Loucy (cell line): ENCODE measurements at regions not wholly inside any gene's neighbourhood (a gene's known extent, or its start where the extent isn't known, plus 50 kb on each side); places are given as distances from the start of the nearest gene placed in this dataset.
A peak's percentile ranks its signal among the peaks of the same experiment; 100 is the strongest.

Experiments
- H2AFZ ChIP-seq: fragments of 200-600 bp; sonication (generic); 2 replicates; pipeline ENCODE4 v1.6.0; 2016; ENCODE audit warnings: antibody characterized with exemption, mild to moderate bottlenecking, low read length, moderate library complexity
- H3F3A ChIP-seq: fragments of 200-600 bp; 2 replicates; pipeline ENCODE4 v1.6.0; 2016; ENCODE audit warnings: antibody characterized with exemption, low read depth, mild to moderate bottlenecking
- H3K27me3 ChIP-seq: fragments of 200-600 bp; sonication (generic); 2 replicates; pipeline ENCODE4 v1.6.1; 2014; ENCODE audit warnings: low read length, mild to moderate bottlenecking; ENCODE audit not compliant: insufficient read depth, poor library complexity, severe bottlenecking
- H3K36me3 ChIP-seq: fragments of 200-600 bp; sonication (generic); 2 replicates; pipeline ENCODE4 v1.6.1; 2016; ENCODE audit warnings: low read length; ENCODE audit not compliant: insufficient read depth
- H3K4me1 ChIP-seq: fragments of 200-600 bp; sonication (generic); 2 replicates; pipeline ENCODE4 v1.5.1; 2014; ENCODE audit warnings: low read length, mild to moderate bottlenecking; ENCODE audit not compliant: insufficient read depth, poor library complexity, severe bottlenecking
- H3K4me2 ChIP-seq: fragments of 200-600 bp; sonication (generic); 2 replicates; pipeline ENCODE4 v1.6.0; 2014; ENCODE audit warnings: antibody characterized with exemption, low read length, low read depth, mild to moderate bottlenecking; ENCODE audit not compliant: poor library complexity, severe bottlenecking
- H3K4me3 ChIP-seq: fragments of 200-600 bp; sonication (generic); 2 replicates; pipeline ENCODE4 v1.5.1; 2014; ENCODE audit warnings: low read length, mild to moderate bottlenecking, mixed read lengths; ENCODE audit not compliant: poor library complexity, severe bottlenecking
- H3K79me2 ChIP-seq: fragments of 200-600 bp; sonication (generic); 2 replicates; pipeline ENCODE4 v1.6.1; 2014; ENCODE audit warnings: low read length; ENCODE audit not compliant: insufficient read depth
- H3K9ac ChIP-seq: fragments of 200-600 bp; sonication (generic); 2 replicates; pipeline ENCODE4 v1.6.0; 2014; ENCODE audit warnings: mild to moderate bottlenecking, low read depth, low read length, moderate library complexity; ENCODE audit not compliant: poor library complexity, severe bottlenecking
- H3K9me2 ChIP-seq: fragments of 200-600 bp; sonication (generic); replicated peaks from 2 replicates; pipeline ENCODE4 v1.6.1; 2016; ENCODE audit warnings: low read depth, low read length, mixed read lengths
- H3K9me3 ChIP-seq: fragments of 200-600 bp; sonication (generic); 2 replicates; pipeline ENCODE4 v1.6.1; 2014; ENCODE audit warnings: mild to moderate bottlenecking, antibody characterized with exemption, low read length, low read depth; ENCODE audit not compliant: insufficient read depth
- H4K20me1 ChIP-seq: fragments of 200-600 bp; sonication (generic); 2 replicates; pipeline ENCODE4 v1.6.0; 2014; ENCODE audit warnings: antibody characterized with exemption, low read length, mild to moderate bottlenecking; ENCODE audit not compliant: insufficient read depth, poor library complexity, severe bottlenecking
- CTCF ChIP-seq: fragments of 200-600 bp; sonication (generic); conservative IDR thresholded peaks from 2 replicates; pipeline ENCODE4 v1.5.1; 2014; ENCODE audit warnings: mild to moderate bottlenecking, antibody characterized with exemption, low read length
- EZH2phosphoT487 ChIP-seq: fragments of 200-600 bp; IDR thresholded peaks from 2 replicates; pipeline ENCODE4 v1.6.1; 2018; ENCODE audit warnings: antibody characterized with exemption, mild to moderate bottlenecking, moderate library complexity, borderline replicate concordance

- no peaks in the 10 kb centered on the region for H3K9me2 ChIP-seq
- no peaks in the 10 kb centered on the region for H3K9me3 ChIP-seq
- H3K4me2 ChIP-seq: no peak overlapping the region
- H3K9ac ChIP-seq: no peak overlapping the region
- H3K4me1 ChIP-seq: peaks cover 11% of the 10 kb centered on the region
- TF ChIP-seq EZH2phosphoT487: no peak
- no peaks in the 10 kb centered on the region for H4K20me1 ChIP-seq
- no peaks in the 10 kb centered on the region for H3K79me2 ChIP-seq
- no peak overlapping the region for H2AFZ ChIP-seq
- no peaks in the 10 kb centered on the region for H3F3A ChIP-seq
- no peaks in the 10 kb centered on the region for H3K27me3 ChIP-seq
- no peak overlapping the region for H3K4me3 ChIP-seq
- no peaks in the 10 kb centered on the region for H3K36me3 ChIP-seq
Measured at GRCh38 chr17:62322313-62322712, 58.0 kb upstream of the EFCAB3 start.

DNA sequence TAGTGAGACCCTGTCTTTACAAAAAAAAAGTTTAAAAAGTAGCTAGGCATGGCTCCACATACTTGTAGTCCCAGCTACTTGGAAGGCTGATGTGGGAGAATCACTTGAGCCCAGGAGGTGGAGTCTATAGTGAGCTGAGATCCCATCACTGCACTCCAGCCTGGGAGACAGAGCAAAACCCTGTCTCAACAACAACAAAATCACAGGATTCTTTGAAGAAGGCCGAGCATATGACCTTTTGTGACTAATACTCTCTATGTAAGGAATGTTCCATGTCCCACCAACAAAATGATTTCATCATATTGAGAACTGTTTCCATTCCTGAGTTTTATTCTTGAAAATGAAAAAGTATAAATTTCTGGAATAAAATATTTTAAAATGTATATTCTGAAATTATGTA is 58.9 kb upstream of the EFCAB3 start:
- H4K20me1 ChIP-seq: no peaks in the 10 kb centered on the region
- no peak overlapping the region for H2AFZ ChIP-seq
- no peaks in the 10 kb centered on the region for H3K9me3 ChIP-seq
- H3K27me3 ChIP-seq: no peaks in the 10 kb centered on the region
- H3K4me3 ChIP-seq: no peak overlapping the region
- TF ChIP-seq CTCF: no peak
- TF ChIP-seq EZH2phosphoT487: no peak
- no peak overlapping the region for H3K9ac ChIP-seq
- no peaks in the 10 kb centered on the region for H3K9me2 ChIP-seq
- no peaks in the 10 kb centered on the region for H3F3A ChIP-seq
- H3K36me3 ChIP-seq: no peaks in the 10 kb centered on the region
- H3K79me2 ChIP-seq: no peaks in the 10 kb centered on the region
- H3K4me2 ChIP-seq: no peak overlapping the region
- peaks cover 11% of the 10 kb centered on the region for H3K4me1 ChIP-seq

GRCh38 chr17:62319846-62320245 is 60.5 kb upstream of the EFCAB3 start:
- H3K27me3 ChIP-seq: no peaks in the 10 kb centered on the region
- H3F3A ChIP-seq: no peaks in the 10 kb centered on the region
- no peak overlapping the region for H3K4me3 ChIP-seq
- TF ChIP-seq CTCF: no peak
- no peaks in the 10 kb centered on the region for H3K9me3 ChIP-seq
- H3K36me3 ChIP-seq: no peaks in the 10 kb centered on the region
- no peaks in the 10 kb centered on the region for H3K79me2 ChIP-seq
- peak overlapping the region; percentile 20 for H2AFZ ChIP-seq
- no peak overlapping the region for H3K4me2 ChIP-seq
- H3K9me2 ChIP-seq: no peaks in the 10 kb centered on the region
- H3K9ac ChIP-seq: no peak overlapping the region
- H3K4me1 ChIP-seq: peaks cover 11% of the 10 kb centered on the region
- H4K20me1 ChIP-seq: no peaks in the 10 kb centered on the region

- no peaks in the 10 kb centered on the region for H3K9me2 ChIP-seq
- no peaks in the 10 kb centered on the region for H3F3A ChIP-seq
- H3K36me3 ChIP-seq: no peaks in the 10 kb centered on the region
- no peaks in the 10 kb centered on the region for H4K20me1 ChIP-seq
- no peak overlapping the region for H3K4me3 ChIP-seq
- no peaks in the 10 kb centered on the region for H3K27me3 ChIP-seq
- no peaks in the 10 kb centered on the region for H3K4me1 ChIP-seq
- TF ChIP-seq EZH2phosphoT487 (no peak), CTCF (no peak)
- H3K9me3 ChIP-seq: no peaks in the 10 kb centered on the region
- no peak overlapping the region for H2AFZ ChIP-seq
- no peak overlapping the region for H3K9ac ChIP-seq
- no peak overlapping the region for H3K4me2 ChIP-seq
- H3K79me2 ChIP-seq: no peaks in the 10 kb centered on the region
Measured at GRCh38 chr17:62309396-62309795, 71.0 kb upstream of the EFCAB3 start.
